Osteocyte (in vitro differentiated cells): ENCODE measurements at regions not wholly inside any gene's neighbourhood (a gene's known extent, or its start where the extent isn't known, plus 50 kb on each side); places are given as distances from the start of the nearest gene placed in this dataset.

ENCODE experiments used
- DNase-seq: peaks from one replicate; pipeline ENCODE4 v3.0.0; 2021; ENCODE audit warnings: mixed read lengths; ENCODE audit not compliant: unreplicated experiment; ENCODE audit errors: extremely low spot score
- H3K27ac Mint-ChIP-seq: one replicate; pipeline ENCODE4 v1.8.0; 2021; ENCODE audit warnings: mild to moderate bottlenecking, mixed read lengths; ENCODE audit not compliant: unreplicated experiment
- H3K27me3 Mint-ChIP-seq: one replicate; pipeline ENCODE4 v1.8.0; 2021; ENCODE audit warnings: mixed read lengths; ENCODE audit not compliant: unreplicated experiment
- H3K36me3 Mint-ChIP-seq: one replicate; pipeline ENCODE4 v1.8.0; 2021; ENCODE audit warnings: mixed read lengths; ENCODE audit not compliant: unreplicated experiment
- H3K4me1 Mint-ChIP-seq: one replicate; pipeline ENCODE4 v1.8.0; 2021; ENCODE audit warnings: mixed read lengths; ENCODE audit not compliant: unreplicated experiment
- H3K4me3 Mint-ChIP-seq: one replicate; pipeline ENCODE4 v1.8.0; 2021; ENCODE audit warnings: mild to moderate bottlenecking, moderate library complexity, mixed read lengths; ENCODE audit not compliant: unreplicated experiment
- H3K9me3 Mint-ChIP-seq: one replicate; pipeline ENCODE4 v1.8.0; 2021; ENCODE audit warnings: mixed read lengths; ENCODE audit not compliant: unreplicated experiment
- CTCF ChIP-seq: fragments of 200-600 bp; sonication (generic); IDR thresholded peaks from 2 replicates; pipeline ENCODE4 v1.5.0; 2021; ENCODE audit warnings: antibody characterized with exemption, mild to moderate bottlenecking, moderate library complexity

GRCh38 chr18:34314847-34315246 is 90.1 kb upstream of the NOL4 start:
- peaks cover 7% of the 10 kb centered on the region for H3K27me3 Mint-ChIP-seq
- H3K4me1 Mint-ChIP-seq, result no peaks in the 10 kb centered on the region
- H3K36me3 Mint-ChIP-seq, result no peaks in the 10 kb centered on the region
- no peak for DNase-seq
- no peak for TF ChIP-seq CTCF
- H3K9me3 Mint-ChIP-seq, result no peaks in the 10 kb centered on the region
- no peak overlapping the region for H3K4me3 Mint-ChIP-seq
- no peak overlapping the region for H3K27ac Mint-ChIP-seq

- no peaks in the 10 kb centered on the region for H3K4me1 Mint-ChIP-seq
- no peaks in the 10 kb centered on the region for H3K36me3 Mint-ChIP-seq
- no peak overlapping the region for H3K27ac Mint-ChIP-seq
- no peak overlapping the region for H3K4me3 Mint-ChIP-seq
- no peaks in the 10 kb centered on the region for H3K9me3 Mint-ChIP-seq
- peaks cover 7% of the 10 kb centered on the region for H3K27me3 Mint-ChIP-seq
- TF ChIP-seq CTCF, result no peak
- no peak for DNase-seq
These were observed 91.1 kb upstream of the NOL4 start for GRCh38 chr18:34315591-34316352.

- Mint-ChIP-seq H3K36me3 (no peaks in the 10 kb centered on the region), H3K4me3 (no peak overlapping the region)
- TF ChIP-seq CTCF, result no peak
These were observed 95.6 kb upstream of the NOL4 start for GRCh38 chr18:34320267-34320666.

GRCh38 chr18:34321066-34321465 is 96.4 kb upstream of the NOL4 start:
- Mint-ChIP-seq H3K4me3 (no peak overlapping the region), H3K4me1 (peaks cover 3% of the 10 kb centered on the region), H3K27ac (no peak overlapping the region), H3K9me3 (no peaks in the 10 kb centered on the region), H3K27me3 (peaks cover 4% of the 10 kb centered on the region), H3K36me3 (no peaks in the 10 kb centered on the region)
- no peak for TF ChIP-seq CTCF
- DNase-seq, result no peak

More at GRCh38 chr18:34320267-34320666, 95.6 kb upstream of the NOL4 start:
- H3K9me3 Mint-ChIP-seq, result no peaks in the 10 kb centered on the region
- peaks cover 4% of the 10 kb centered on the region for H3K27me3 Mint-ChIP-seq
- H3K27ac Mint-ChIP-seq, result no peak overlapping the region
- no peak for DNase-seq
- H3K4me1 Mint-ChIP-seq, result peaks cover 3% of the 10 kb centered on the region

GRCh38 chr18:34322365-34323289 is 97.9 kb upstream of the NOL4 start:
- Mint-ChIP-seq H3K36me3 (peaks cover 5% of the 10 kb centered on the region), H3K9me3 (peaks cover 12% of the 10 kb centered on the region), H3K4me3 (no peak overlapping the region)

More at GRCh38 chr18:34322365-34323289, 97.9 kb upstream of the NOL4 start:
- H3K27me3 Mint-ChIP-seq, result no peaks in the 10 kb centered on the region
- TF ChIP-seq CTCF, result peak; percentile 91
- peaks cover 3% of the 10 kb centered on the region for H3K4me1 Mint-ChIP-seq
- DNase-seq, result no peak
- H3K27ac Mint-ChIP-seq, result no peak overlapping the region
